HG03469 (cell line): ENCODE measurements at regions not wholly inside any gene's neighbourhood (a gene's known extent, or its start where the extent isn't known, plus 50 kb on each side); places are given as distances from the start of the nearest gene placed in this dataset.
"Not testable (repeated sequence)": the region's sequence is repeated elsewhere in the genome, so short reads cannot be mapped to it uniquely, and the experiment has no call there.

Experiments
- ATAC-seq: cut with Tn5 transposase; IDR thresholded peaks from one replicate; pipeline ENCODE4 v1.9.1; 2021; ENCODE audit warnings: mild to moderate bottlenecking, moderate library complexity, moderate number of reproducible peaks; ENCODE audit not compliant: unreplicated experiment

DNA sequence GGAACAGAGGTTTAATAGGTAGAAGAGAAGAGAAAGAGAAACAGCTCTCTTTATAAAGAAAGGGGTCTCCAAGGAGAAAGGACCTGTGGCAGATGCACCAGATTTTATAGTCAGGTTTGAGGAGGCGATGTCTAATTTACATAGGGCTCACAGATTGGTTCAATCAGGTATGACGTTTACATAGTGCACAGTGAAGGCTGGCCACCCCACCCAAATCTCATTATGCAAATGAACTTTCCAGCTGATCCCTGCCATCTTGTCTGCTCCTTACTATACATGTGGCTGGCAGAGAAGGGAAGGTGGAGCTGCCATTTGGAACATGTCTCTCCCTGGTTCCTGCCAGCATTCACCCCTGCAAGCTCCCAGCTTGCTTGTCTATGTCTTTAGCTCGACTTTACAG lies 557.8 kb downstream of the SUCLG1 start:
- no peak for ATAC-seq

DNA sequence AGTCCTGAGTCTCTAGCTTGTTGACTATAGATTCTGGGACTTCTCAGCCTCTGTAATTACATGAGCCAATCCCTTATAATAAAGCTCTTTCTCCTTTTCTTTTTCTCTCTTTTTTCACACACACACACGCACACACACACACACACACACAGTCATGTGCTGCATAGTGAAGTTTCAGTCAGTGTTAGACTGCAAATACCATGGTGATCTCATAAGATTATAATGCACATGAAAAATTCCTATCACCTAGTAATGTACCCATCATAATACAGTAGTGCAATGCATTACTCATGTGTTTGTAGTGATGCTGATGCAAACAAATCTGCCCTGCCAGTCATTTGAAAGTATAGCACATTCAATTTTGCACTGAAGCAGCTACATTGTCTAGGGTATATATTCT lies 558.2 kb downstream of the SUCLG1 start:
- no peak for ATAC-seq

DNA sequence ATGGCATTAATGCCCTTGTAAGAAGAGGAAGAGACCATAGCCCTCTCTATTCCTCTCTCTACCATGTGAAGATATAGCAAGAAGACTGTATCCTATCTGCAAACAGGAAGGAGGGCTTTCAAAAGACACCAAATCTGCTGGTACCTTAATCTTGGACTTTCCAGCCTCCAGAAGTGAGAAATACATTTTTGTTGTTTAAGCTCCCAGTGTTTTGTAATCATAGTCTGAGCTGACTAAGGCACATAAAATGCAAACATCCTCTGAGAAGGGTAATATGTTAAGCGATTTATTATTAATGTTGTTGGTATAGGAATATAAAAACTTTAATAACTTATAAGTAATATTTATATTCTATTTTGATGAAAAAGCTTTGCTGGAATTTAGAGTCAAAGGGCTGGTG lies 559.8 kb downstream of the SUCLG1 start:
- ATAC-seq: no peak

DNA sequence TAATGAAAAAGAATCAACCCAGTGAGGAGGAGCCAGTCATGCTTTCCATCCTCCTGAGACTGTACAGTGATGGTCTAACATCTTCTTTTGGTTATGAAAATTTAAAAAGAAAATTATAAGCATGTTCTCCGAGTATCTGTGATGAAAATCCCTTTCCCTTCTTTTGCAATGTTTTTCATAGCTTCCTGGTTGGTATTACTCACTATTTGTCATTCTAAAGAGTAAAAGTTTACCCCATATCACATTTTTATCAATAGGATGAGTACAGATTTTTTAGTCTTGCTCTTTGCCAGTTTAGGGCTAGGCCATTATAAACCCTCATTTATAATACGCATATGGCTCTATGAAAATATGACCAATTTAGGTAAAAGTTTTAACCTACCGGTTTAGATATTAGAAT lies 564.1 kb downstream of the SUCLG1 start:
- ATAC-seq: no peak

GRCh38 chr2:83887757-83888156 lies 571.3 kb downstream of the SUCLG1 start:
- no peak for ATAC-seq

- ATAC-seq: no peak
Observed at GRCh38 chr2:83879127-83879526, 580.0 kb downstream of the SUCLG1 start.

DNA sequence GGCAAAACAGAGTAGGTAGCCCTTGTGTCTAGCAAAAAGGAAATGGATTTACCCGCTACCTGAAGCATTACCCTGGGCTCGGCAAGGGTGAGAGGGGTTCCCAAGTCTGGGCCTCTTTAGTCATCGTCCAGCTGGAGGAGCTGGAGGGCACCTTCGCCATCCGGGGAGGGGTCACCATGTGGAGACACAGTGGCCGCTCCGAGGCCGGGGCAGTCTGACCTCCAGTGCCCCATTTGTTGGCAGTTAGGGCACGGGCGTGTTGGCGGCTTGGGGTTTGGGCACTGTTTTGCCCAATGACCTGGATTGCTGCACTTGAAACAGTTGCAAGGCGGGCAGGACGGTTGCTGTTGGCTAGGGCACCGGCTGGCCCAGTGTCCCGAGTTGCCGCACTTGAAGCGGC lies 581.8 kb downstream of the SUCLG1 start:
- not testable (repeated sequence) for ATAC-seq

DNA sequence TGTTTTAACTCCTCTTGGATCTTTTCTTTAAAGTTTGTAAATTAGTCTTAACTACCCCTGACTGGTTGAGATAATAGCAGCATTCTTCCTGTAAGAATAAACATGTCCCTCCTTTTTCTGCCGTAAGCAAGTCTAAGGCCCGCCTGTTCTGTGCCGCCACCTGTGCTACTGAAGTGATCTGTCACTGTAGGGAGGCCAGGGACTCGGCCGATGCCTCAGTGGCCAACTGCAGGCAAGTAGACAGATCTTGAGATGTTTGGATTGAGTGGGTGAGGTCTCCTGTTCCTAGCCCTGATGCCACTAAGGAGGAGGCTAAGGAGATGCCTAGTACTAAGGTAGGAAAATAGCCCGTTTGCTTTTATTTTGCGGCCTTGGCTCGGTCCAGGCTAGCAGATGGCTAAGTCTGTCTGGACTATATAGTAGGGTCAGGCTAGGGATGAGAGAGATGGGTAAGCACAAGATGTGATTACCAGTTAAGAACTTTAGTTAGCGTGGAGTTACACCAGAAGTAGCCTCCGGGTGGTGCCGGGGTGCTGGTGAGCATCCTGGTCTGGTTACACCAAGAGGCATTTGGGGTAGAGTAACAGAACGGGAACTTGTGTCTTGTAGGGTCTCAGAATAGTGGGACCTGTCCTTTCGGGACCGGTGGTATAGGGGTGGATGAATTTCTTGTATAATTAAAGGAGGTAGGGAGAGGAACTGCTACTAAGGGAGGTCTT lies 584.2 kb downstream of the SUCLG1 start:
- no peak for ATAC-seq

GRCh38 chr2:83874066-83874465 lies 585.0 kb downstream of the SUCLG1 start:
- ATAC-seq: no peak

DNA sequence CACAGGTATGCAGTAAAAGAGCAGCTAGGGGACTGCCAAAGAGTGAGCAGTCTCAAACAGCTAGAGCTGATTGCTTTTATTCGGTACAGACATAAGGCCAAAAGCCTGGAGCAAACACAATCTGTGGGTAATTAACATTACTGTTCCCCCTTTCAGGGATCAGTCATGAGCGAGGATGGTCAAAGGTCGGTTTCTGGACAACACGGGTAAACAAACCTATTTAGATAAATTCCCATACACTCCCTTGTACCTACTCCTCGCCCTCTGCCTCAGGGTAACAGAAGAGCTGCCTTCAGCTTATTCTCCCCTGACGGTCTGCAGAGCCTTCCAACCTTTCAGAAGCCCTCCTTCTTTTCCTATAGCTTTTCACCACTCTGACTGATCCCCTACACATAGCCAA lies 586.0 kb downstream of the SUCLG1 start:
- no peak for ATAC-seq

DNA sequence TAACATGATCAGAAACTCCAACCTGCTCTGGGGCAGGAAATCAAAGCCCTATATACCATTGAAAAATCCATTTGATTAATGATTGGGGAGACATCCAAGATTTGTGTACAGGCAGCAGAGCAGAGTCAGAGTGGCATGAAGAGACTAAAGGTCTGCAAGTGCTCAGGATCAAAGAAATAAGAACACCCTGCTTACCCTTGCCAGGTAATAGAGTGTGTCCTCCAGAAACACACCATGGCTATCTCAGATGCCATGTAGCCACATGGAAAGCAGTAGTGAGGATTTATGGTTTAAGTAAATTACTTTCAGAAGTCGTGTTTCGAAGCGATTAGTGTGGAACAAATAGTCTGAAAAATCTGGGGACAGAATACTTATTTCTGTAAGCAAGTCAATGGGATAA lies 592.9 kb downstream of the SUCLG1 start:
- ATAC-seq: no peak

- ATAC-seq: no peak
Observed at GRCh38 chr2:83862600-83862999, 596.5 kb downstream of the SUCLG1 start.

DNA sequence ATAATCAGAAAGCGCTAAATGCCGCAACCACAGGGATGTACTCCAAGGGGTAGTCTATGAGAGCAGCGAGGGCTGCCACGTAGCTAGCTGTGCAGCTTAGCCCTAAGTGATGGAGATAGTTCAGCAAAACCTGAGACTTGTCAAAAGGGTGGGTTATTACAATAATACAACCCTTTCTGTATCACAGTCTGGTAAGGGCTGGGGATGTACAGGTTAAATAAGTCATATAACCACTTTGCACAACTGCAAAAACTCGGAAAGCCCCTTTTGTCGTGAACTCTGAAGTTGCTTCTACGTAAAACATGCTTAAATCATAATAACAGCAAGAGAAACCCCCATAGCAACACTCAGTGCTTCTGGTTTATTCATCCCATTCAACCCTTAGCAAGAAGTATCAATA lies 598.8 kb downstream of the SUCLG1 start:
- ATAC-seq: no peak

GRCh38 chr2:83859553-83859952 lies 599.5 kb downstream of the SUCLG1 start:
- no peak for ATAC-seq

GRCh38 chr2:83851066-83851465 lies 608.0 kb downstream of the SUCLG1 start:
- ATAC-seq: no peak

DNA sequence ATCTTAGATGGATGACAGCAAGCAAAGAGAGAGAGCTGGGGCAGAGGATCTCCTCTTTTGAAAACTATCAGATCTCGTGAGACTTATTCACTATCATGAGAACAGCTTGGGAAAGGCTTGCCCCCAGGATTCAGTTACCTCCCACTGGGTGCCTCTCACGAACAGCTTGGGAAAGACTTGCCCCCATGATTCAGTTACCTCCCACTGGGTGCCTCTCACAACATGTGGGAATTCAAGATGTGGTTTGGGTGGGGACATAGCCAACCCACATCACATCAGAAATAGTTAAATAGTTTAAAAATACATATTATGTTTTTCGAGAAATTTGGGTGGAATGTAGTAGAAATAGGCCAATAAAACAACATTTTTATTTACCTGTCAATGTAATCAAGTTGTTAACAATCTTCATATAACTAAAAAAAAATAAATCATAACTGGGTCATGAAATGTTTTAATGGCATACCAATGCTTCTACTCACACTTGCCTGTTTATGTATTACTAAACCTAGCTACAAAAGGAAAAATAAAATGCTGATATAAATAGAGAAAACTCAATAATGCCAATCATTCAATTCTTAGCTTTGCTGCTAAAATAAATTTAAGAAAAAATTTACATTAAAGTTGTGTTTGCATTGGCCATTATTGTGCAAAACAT lies 608.9 kb downstream of the SUCLG1 start:
- ATAC-seq: no peak

DNA sequence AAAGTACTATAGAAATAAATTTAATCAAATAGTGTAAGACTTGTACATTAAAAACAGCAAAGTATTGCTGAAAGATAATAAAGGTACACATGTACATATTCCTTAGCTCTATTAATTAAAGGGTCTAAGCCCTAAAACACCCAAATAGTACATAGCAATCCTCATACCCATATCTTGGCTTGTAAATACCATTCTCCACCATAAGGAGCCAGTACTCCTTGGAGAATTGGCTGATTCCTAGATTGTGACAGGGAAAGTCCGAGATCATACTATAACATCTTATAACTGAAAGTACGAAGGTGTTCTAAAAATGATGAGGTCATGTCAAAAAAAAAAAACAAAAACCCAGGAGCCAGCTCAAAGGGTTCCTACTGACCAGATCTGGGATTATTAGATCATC lies 614.6 kb downstream of the SUCLG1 start:
- no peak for ATAC-seq

- no peak for ATAC-seq
Observed at GRCh38 chr2:83842421-83842820, 616.7 kb downstream of the SUCLG1 start.

DNA sequence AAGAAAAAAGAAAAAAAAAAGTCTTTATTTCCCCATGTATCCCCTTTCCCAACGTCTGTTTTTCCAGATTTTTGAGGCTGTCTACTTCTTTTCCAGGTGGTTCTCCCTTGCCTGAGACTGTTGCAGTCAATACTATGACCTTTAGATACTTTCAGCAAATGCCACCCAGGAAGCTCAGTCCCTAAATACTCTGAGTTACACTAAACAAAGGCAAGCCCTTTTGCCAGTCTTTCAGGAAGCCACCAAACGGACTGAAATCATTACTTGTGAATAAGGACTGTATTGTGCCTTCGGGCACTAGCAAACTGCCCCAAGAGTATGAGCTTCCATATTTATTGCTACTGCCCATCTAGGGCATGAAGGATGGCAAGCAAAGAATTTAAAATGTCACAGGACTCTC lies 621.3 kb downstream of the SUCLG1 start:
- ATAC-seq: no peak

DNA sequence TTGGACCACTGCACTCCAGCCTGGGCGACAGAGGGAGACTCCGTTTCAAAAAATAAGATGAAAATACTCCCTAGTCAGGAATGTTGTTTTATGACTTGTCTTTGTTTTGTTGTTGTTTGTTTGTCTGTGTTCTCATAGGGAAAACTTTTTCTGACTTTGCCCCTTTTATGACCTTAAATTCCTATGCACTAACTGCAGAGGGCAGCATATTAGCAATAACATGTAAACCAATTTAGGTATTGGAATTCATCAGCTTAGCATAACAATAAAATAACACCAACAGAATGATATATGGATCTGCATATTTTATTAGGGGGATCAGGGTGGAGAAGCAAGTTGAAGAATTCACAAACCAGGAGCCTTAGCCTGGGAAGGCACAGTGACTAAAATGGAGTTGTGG lies 631.5 kb downstream of the SUCLG1 start:
- ATAC-seq: no peak

GRCh38 chr2:83826577-83826976 lies 632.5 kb downstream of the SUCLG1 start:
- ATAC-seq: no peak

GRCh38 chr2:83823229-83823628 lies 635.9 kb downstream of the SUCLG1 start:
- no peak for ATAC-seq

DNA sequence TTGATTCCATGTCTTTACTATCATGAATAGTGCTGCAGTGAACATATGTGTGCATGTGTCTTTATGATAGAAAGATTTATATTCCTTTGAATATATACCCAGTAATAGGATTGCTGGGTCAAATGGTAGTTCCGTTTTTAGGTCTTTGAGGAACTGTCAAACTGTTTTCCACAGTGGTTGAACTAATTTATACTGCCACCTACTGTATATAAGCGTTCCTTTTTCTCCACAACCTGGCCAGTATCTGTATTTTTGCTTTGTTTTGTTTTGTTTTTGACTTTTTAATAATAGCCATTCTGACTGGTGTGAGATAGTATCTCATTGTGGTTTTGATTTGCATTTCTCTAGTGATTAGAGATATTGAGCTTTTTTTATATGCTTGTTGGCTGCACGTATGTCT lies 641.6 kb downstream of the SUCLG1 start:
- ATAC-seq: no peak
